Activated naive CD4-positive, alpha-beta T cell treated with anti-CD3 and anti-CD28 coated beads, Interleukin-2, amount 50 U/mL, for 72 hours (primary cell): ENCODE measurements at regions not wholly inside any gene's neighbourhood (a gene's known extent, or its start where the extent isn't known, plus 50 kb on each side); places are given as distances from the start of the nearest gene placed in this dataset.

Experiments
- ATAC-seq, 2 donors: fragments of 150-1000 bp; cut with Tn5 transposase; 2 replicates each; pipeline ENCODE4 v1.10.0; 2021; ENCODE audit warnings: mild to moderate bottlenecking in 2 of 2, moderate library complexity in 2 of 2
- DNase-seq, 2 donors: peaks; one replicate each; pipeline ENCODE4 v3.0.0; 2021 to 2022; ENCODE audit warnings: low spot score in 2 of 2
- H3K27ac Mint-ChIP-seq, 2 donors: one replicate each; pipeline ENCODE4 v1.8.0; 2022; ENCODE audit warnings: mild to moderate bottlenecking in 2 of 2, mixed read lengths in 2 of 2
- H3K36me3 Mint-ChIP-seq, 2 donors: one replicate each; pipeline ENCODE4 v1.8.0; 2022; ENCODE audit warnings: mixed read lengths in 2 of 2
- H3K9me3 Mint-ChIP-seq, 2 donors: one replicate each; pipeline ENCODE4 v1.8.0; 2022; ENCODE audit warnings: mixed read lengths in 2 of 2

GRCh38 chr5:8683496-8683895, 814.5 kb downstream of the MTRR start:
- no peak overlapping the region for H3K27ac Mint-ChIP-seq
- peaks cover 7 to 9% of the 10 kb centered on the region in 2 donors for H3K9me3 Mint-ChIP-seq
- no peak for DNase-seq
- no peak for ATAC-seq
- H3K36me3 Mint-ChIP-seq = no peaks in the 10 kb centered on the region

GRCh38 chr5:8685704-8686103, 816.8 kb downstream of the MTRR start:
- H3K36me3 Mint-ChIP-seq = no peaks in the 10 kb centered on the region
- ATAC-seq (no peak), DNase-seq (no peak)
- H3K27ac Mint-ChIP-seq = no peak overlapping the region
- H3K9me3 Mint-ChIP-seq = peaks cover 7 to 9% of the 10 kb centered on the region in 2 donors

GRCh38 chr5:8686707-8687106, 817.8 kb downstream of the MTRR start:
- ATAC-seq = no peak

GRCh38 chr5:8689773-8690172, 820.8 kb downstream of the MTRR start:
- Mint-ChIP-seq H3K27ac (no peak overlapping the region), H3K9me3 (peaks cover 0 to 4% of the 10 kb centered on the region in 2 donors), H3K36me3 (no peaks in the 10 kb centered on the region)
- ATAC-seq (no peak), DNase-seq (no peak)

More at GRCh38 chr5:8686707-8687106, 817.8 kb downstream of the MTRR start:
- Mint-ChIP-seq H3K9me3 (peaks cover 4% of the 10 kb centered on the region in 2 donors), H3K27ac (no peak overlapping the region), H3K36me3 (no peaks in the 10 kb centered on the region)
- no peak for DNase-seq

- Mint-ChIP-seq H3K36me3 (no peaks in the 10 kb centered on the region), H3K27ac (no peak overlapping the region), H3K9me3 (peaks cover 4% of the 10 kb centered on the region in 2 donors)
- ATAC-seq (no peak), DNase-seq (no peak)
Observed at GRCh38 chr5:8691221-8691620, 822.3 kb downstream of the MTRR start.

- Mint-ChIP-seq H3K27ac (no peak overlapping the region), H3K36me3 (no peaks in the 10 kb centered on the region), H3K9me3 (peaks cover 0 to 5% of the 10 kb centered on the region in 2 donors)
- ATAC-seq (no peak), DNase-seq (no peak)
Observed at GRCh38 chr5:8693341-8693844, 824.4 kb downstream of the MTRR start.

- H3K36me3 Mint-ChIP-seq = no peaks in the 10 kb centered on the region
- no peak overlapping the region for H3K27ac Mint-ChIP-seq
- peaks cover 0 to 7% of the 10 kb centered on the region in 2 donors for H3K9me3 Mint-ChIP-seq
- DNase-seq (no peak), ATAC-seq (no peak)
Observed at GRCh38 chr5:8694545-8694944, 825.6 kb downstream of the MTRR start.

GRCh38 chr5:8695902-8696845, 827.2 kb downstream of the MTRR start:
- DNase-seq (no peak), ATAC-seq (no peak)
- H3K9me3 Mint-ChIP-seq = peaks cover under 1 to 10% of the 10 kb centered on the region in 2 donors
- no peak overlapping the region for H3K27ac Mint-ChIP-seq
- H3K36me3 Mint-ChIP-seq = no peaks in the 10 kb centered on the region

GRCh38 chr5:8700222-8700621, 831.3 kb downstream of the MTRR start:
- no peaks in the 10 kb centered on the region for H3K36me3 Mint-ChIP-seq
- H3K27ac Mint-ChIP-seq = no peak overlapping the region
- no peak for DNase-seq
- peaks cover 10 to 13% of the 10 kb centered on the region in 2 donors for H3K9me3 Mint-ChIP-seq
- no peak for ATAC-seq

GRCh38 chr5:8700671-8701070, 831.7 kb downstream of the MTRR start:
- H3K27ac Mint-ChIP-seq = no peak overlapping the region
- no peaks in the 10 kb centered on the region for H3K36me3 Mint-ChIP-seq
- H3K9me3 Mint-ChIP-seq = peaks cover 10% of the 10 kb centered on the region in 2 donors
- no peak for DNase-seq
- no peak for ATAC-seq

GRCh38 chr5:8701251-8701650, 832.3 kb downstream of the MTRR start:
- DNase-seq (no peak), ATAC-seq (no peak)
- H3K27ac Mint-ChIP-seq = no peak overlapping the region
- H3K36me3 Mint-ChIP-seq = no peaks in the 10 kb centered on the region
- peaks cover 8 to 10% of the 10 kb centered on the region in 2 donors for H3K9me3 Mint-ChIP-seq

- no peak overlapping the region for H3K27ac Mint-ChIP-seq
- ATAC-seq = no peak
- no peaks in the 10 kb centered on the region for H3K36me3 Mint-ChIP-seq
- H3K9me3 Mint-ChIP-seq = no peaks in the 10 kb centered on the region
- no peak for DNase-seq
Observed at GRCh38 chr5:8710426-8710930, 835.4 kb downstream of the SEMA5A start.

GRCh38 chr5:8714198-8714597, 831.7 kb downstream of the SEMA5A start:
- Mint-ChIP-seq H3K27ac (no peak overlapping the region), H3K9me3 (peaks cover 0 to 4% of the 10 kb centered on the region in 2 donors), H3K36me3 (no peaks in the 10 kb centered on the region)
- ATAC-seq (no peak), DNase-seq (no peak)

- no peaks in the 10 kb centered on the region for H3K36me3 Mint-ChIP-seq
- DNase-seq = no peak
- ATAC-seq = no peak
- H3K9me3 Mint-ChIP-seq = peaks cover 0 to 4% of the 10 kb centered on the region in 2 donors
- H3K27ac Mint-ChIP-seq = no peak overlapping the region
Observed at GRCh38 chr5:8714861-8715260, 831.0 kb downstream of the SEMA5A start.

GRCh38 chr5:8719796-8720195, 826.1 kb downstream of the SEMA5A start:
- no peaks in the 10 kb centered on the region for H3K36me3 Mint-ChIP-seq
- no peak overlapping the region for H3K27ac Mint-ChIP-seq
- H3K9me3 Mint-ChIP-seq = peaks cover 8 to 10% of the 10 kb centered on the region in 2 donors
- DNase-seq (no peak), ATAC-seq (no peak)

GRCh38 chr5:8720506-8720905, 825.4 kb downstream of the SEMA5A start:
- Mint-ChIP-seq H3K27ac (no peak overlapping the region), H3K36me3 (no peaks in the 10 kb centered on the region), H3K9me3 (peaks cover 8 to 10% of the 10 kb centered on the region in 2 donors)
- DNase-seq = no peak
- no peak for ATAC-seq

- peaks cover 8 to 10% of the 10 kb centered on the region in 2 donors for H3K9me3 Mint-ChIP-seq
- no peak for DNase-seq
- ATAC-seq = no peak
Observed at GRCh38 chr5:8721536-8721935, 824.3 kb downstream of the SEMA5A start.

More at GRCh38 chr5:8721536-8721935, 824.3 kb downstream of the SEMA5A start:
- Mint-ChIP-seq H3K36me3 (no peaks in the 10 kb centered on the region), H3K27ac (no peak overlapping the region)
